RWPE2 (cell line): ENCODE measurements at regions not wholly inside any gene's neighbourhood (a gene's known extent, or its start where the extent isn't known, plus 50 kb on each side); places are given as distances from the start of the nearest gene placed in this dataset.

ENCODE experiments used
- ATAC-seq: fragments of 200-7000 bp; cut with Tn5 transposase; 3 replicates; pipeline ENCODE4 v1.9.1; 2021; ENCODE audit warnings: low read depth
- DNase-seq: peaks from one replicate; pipeline ENCODE4 v3.0.0-alpha.2; 2020; ENCODE audit warnings: low spot score
- H3K27ac ChIP-seq: fragments of 450-650 bp; 2 replicates; pipeline ENCODE4 v1.5.1; 2017; ENCODE audit warnings: mild to moderate bottlenecking; ENCODE audit not compliant: poor library complexity, severe bottlenecking
- H3K27me3 ChIP-seq: fragments of 250-450 bp; sonication (Bioruptor Pico); 2 replicates; pipeline ENCODE4 v1.5.1; 2021; ENCODE audit warnings: mild to moderate bottlenecking, moderate library complexity; ENCODE audit not compliant: insufficient read depth, poor library complexity, severe bottlenecking
- H3K36me3 ChIP-seq: fragments of 250-450 bp; sonication (Bioruptor Pico); 2 replicates; pipeline ENCODE4 v1.5.1; 2020; ENCODE audit warnings: low read depth, mild to moderate bottlenecking, moderate library complexity
- H3K4me1 ChIP-seq: fragments of 250-450 bp; sonication (Bioruptor Pico); 2 replicates; pipeline ENCODE4 v1.5.1; 2021; ENCODE audit warnings: mild to moderate bottlenecking, moderate library complexity; ENCODE audit not compliant: insufficient read depth, poor library complexity, severe bottlenecking
- H3K4me3 ChIP-seq: fragments of 250-450 bp; sonication (Bioruptor Pico); 2 replicates; pipeline ENCODE4 v1.5.1; 2021; ENCODE audit warnings: mild to moderate bottlenecking, moderate library complexity; ENCODE audit not compliant: severe bottlenecking
- H3K9me3 ChIP-seq: fragments of 250-450 bp; sonication (Bioruptor Pico); 2 replicates; pipeline ENCODE4 v1.5.1; 2021; ENCODE audit warnings: mild to moderate bottlenecking, moderate library complexity; ENCODE audit not compliant: severe bottlenecking
- CTCF ChIP-seq: fragments of 450-650 bp; IDR thresholded peaks from one replicate; pipeline ENCODE4 v1.5.1; 2017; ENCODE audit warnings: mild to moderate bottlenecking, moderate library complexity; ENCODE audit not compliant: poor library complexity, severe bottlenecking

- ATAC-seq = no peak
- DNase-seq = no peak
These were observed 161.2 kb upstream of the NECTIN3 start for GRCh38 chr3:110910346-110910955.

GRCh38 chr3:110918963-110919362 lies 152.7 kb upstream of the NECTIN3 start:
- ATAC-seq (no peak), DNase-seq (no peak)
- H3K4me3 ChIP-seq = no peak overlapping the region
- no peaks in the 10 kb centered on the region for H3K36me3 ChIP-seq
- no peak for TF ChIP-seq CTCF
- H3K27me3 ChIP-seq = no peaks in the 10 kb centered on the region
- no peak overlapping the region for H3K27ac ChIP-seq
- no peaks in the 10 kb centered on the region for H3K4me1 ChIP-seq
- H3K9me3 ChIP-seq = no peaks in the 10 kb centered on the region

More at GRCh38 chr3:110910346-110910955, 161.2 kb upstream of the NECTIN3 start:
- H3K36me3 ChIP-seq = no peaks in the 10 kb centered on the region
- no peak for TF ChIP-seq CTCF
- no peaks in the 10 kb centered on the region for H3K27me3 ChIP-seq
- H3K9me3 ChIP-seq = no peaks in the 10 kb centered on the region
- no peak overlapping the region for H3K4me3 ChIP-seq
- no peak overlapping the region for H3K27ac ChIP-seq
- H3K4me1 ChIP-seq = no peaks in the 10 kb centered on the region

GRCh38 chr3:110925798-110926197 lies 145.8 kb upstream of the NECTIN3 start:
- DNase-seq = no peak
- no peak overlapping the region for H3K4me3 ChIP-seq
- no peaks in the 10 kb centered on the region for H3K27me3 ChIP-seq
- no peak for TF ChIP-seq CTCF
- no peaks in the 10 kb centered on the region for H3K36me3 ChIP-seq
- H3K27ac ChIP-seq = no peak overlapping the region
- H3K4me1 ChIP-seq = no peaks in the 10 kb centered on the region
- ATAC-seq = no peak
- no peaks in the 10 kb centered on the region for H3K9me3 ChIP-seq

GRCh38 chr3:110928016-110928662 lies 143.5 kb upstream of the NECTIN3 start:
- no peak for DNase-seq
- Histone ChIP-seq H3K4me1 (no peaks in the 10 kb centered on the region), H3K27me3 (no peaks in the 10 kb centered on the region), H3K4me3 (no peak overlapping the region), H3K9me3 (no peaks in the 10 kb centered on the region), H3K36me3 (no peaks in the 10 kb centered on the region), H3K27ac (no peak overlapping the region)
- TF ChIP-seq CTCF = no peak
- ATAC-seq = no peak

- no peak for DNase-seq
- no peak for TF ChIP-seq CTCF
- Histone ChIP-seq H3K9me3 (no peaks in the 10 kb centered on the region), H3K36me3 (no peaks in the 10 kb centered on the region), H3K4me3 (no peak overlapping the region), H3K4me1 (no peaks in the 10 kb centered on the region), H3K27ac (no peak overlapping the region), H3K27me3 (no peaks in the 10 kb centered on the region)
- no peak for ATAC-seq
These were observed 141.8 kb upstream of the NECTIN3 start for GRCh38 chr3:110929816-110930215.
